ENCODE measurements at regions not wholly inside any gene's neighbourhood (a gene's known extent, or its start where the extent isn't known, plus 50 kb on each side); places are given as distances from the start of the nearest gene placed in this dataset.

DNA sequence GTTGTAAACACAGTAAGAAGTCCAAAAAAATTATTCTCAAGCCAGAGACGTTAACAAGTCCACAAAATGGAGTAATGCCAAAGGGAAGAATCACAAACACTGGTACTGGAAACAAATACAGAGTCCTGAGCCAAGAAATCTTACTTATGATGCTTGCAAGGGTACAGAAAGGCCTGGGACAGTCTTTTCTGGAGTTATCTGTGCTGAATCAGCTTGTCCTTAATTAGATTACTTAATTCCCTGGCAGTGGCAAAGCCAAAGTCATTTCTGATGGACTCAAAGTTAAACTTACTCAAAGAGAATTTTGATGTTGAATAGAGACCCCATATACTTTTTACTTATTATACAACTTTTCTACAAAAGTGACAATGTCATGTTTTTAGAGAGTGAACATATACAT, 610.5 kb upstream of the ITGA1 start:
- DNase-seq = no peak

DNA sequence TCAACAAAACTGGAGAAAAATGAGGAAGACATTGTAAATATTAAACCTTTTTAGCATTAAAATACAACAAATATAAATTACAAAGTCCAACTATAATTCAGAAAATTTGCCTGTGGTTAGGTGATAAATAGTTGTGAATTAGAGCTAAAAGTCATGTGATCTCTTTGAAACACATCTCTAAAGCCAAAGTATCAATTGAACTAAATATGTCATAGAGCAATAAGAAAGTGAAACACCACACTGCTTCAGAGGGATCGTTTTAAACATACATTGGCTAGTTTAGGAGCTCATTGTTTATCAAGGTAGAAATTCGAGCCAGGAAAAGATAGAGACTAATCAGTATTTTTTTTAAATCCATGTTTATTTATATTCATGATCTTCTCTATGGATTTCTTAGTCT, 606.3 kb upstream of the ITGA1 start:
- DNase-seq = no peak

DNA sequence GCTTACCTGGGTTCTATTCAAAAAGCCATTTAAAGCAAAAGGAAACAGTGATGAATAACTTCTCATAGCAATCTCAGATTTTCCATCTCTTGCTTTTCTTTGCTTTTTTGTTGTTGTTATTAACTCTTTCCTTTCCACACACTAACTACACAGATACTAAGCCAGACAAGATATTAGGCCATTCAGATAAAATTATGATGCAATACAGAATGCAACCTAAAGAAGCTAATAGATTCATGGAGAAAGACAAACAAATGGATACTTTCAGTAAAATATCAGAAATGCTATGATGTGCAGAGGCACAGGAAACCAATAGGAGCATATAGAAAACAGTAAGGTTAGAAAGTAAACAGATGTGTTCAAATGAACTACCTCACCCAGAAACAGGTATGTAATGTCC, 597.0 kb upstream of the ITGA1 start:
- DNase-seq = no peak

DNA sequence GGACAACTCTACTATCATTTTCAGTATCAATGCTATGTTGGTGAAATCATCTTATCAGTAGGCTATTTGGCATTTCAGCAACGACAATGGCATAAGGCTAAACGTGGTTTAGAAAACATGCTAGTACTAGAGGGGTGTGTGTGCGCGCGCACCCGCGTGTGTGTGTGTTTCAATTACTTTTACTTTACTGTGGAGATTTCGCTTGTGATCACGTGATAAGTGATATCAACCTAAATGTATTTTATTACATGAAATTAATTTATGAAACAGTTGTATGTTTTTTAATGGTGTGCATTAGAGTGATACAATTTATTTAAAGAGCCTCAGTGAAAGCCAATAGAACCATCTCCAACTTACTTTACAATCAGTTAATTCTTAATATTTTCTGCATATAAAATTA, 587.9 kb upstream of the ITGA1 start:
- DNase-seq = no peak

DNA sequence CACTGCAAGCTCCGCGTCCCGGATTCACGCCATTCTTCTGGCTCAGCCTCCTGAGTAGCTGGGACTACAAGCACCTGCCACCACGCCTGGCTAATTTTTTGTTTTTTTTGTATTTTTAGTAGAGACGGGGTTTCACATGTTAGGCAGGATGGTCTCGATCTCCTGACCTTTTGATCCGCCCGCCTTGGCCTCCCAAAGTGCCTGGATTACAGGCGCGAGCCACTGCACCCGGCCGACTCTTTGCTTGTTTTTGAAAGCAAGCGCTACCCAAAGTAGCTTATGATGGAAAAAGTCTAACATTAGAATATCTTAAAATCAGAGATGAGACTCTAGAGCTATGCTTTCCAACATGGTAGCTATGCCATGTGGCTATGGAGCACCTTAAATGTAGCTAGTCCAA, 585.5 kb upstream of the ITGA1 start:
- DNase-seq = no peak

DNA sequence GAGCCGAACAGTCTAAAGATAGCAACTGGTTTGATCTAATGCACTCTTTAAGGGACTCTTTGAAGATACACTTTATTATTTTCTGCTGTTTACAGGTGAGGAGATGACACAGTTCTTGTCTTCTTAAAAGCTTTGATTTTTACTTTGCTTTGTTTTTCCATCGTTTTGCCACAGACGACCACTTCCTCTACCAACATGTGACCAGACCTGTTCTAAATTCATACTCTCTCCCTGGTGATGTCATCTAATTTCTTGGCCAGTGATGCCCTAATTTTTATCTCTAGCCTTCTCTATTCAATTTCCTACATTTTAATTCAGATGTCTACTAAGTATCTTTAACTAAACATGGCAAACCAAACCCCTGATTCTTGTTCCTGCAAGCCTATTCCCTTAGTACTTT, 583.4 kb upstream of the ITGA1 start:
- no peak for DNase-seq

Measured in GDM1 (cell line).